ENCODE measurements at regions not wholly inside any gene's neighbourhood (a gene's known extent, or its start where the extent isn't known, plus 50 kb on each side); places are given as distances from the start of the nearest gene placed in this dataset.

GRCh38 chr6:86722131-86722530 is 215.2 kb upstream of the HTR1E start:
- H3K4me1 ChIP-seq: no peaks in the 10 kb centered on the region
- no peak overlapping the region for H3K27ac ChIP-seq
- peaks cover 0 to 14% (median 4%) of the 10 kb centered on the region in 12 donors for H3K9me3 ChIP-seq
- H3K4me3 ChIP-seq: no peak overlapping the region
- intact Hi-C loops (cut with DNase I): no loop called here
- no peak for TF ChIP-seq CTCF (IDR thresholded peaks at IDR 0.05)
- TF ChIP-seq POLR2A (IDR thresholded peaks at IDR 0.05): no peak
- no peak for DNase-seq
- no peak for ATAC-seq
- H3K36me3 ChIP-seq: no peaks in the 10 kb centered on the region
- H3K27me3 ChIP-seq: no peaks in the 10 kb centered on the region

- Histone ChIP-seq H3K9me3 (no peaks in the 10 kb centered on the region), H3K27me3 (no peaks in the 10 kb centered on the region), H3K4me1 (no peaks in the 10 kb centered on the region), H3K4me3 (no peak overlapping the region), H3K36me3 (no peaks in the 10 kb centered on the region), H3K27ac (no peak overlapping the region)
- intact Hi-C loops (cut with DNase I): no loop called here
- 29 to 52% (median 47%) methylated on average over 3 of the region's 3 CpGs for WGBS, 4 donors
- TF ChIP-seq POLR2A (IDR thresholded peaks at IDR 0.05): no peak
- no peak for TF ChIP-seq CTCF (IDR thresholded peaks at IDR 0.05)
- DNase-seq: no peak
- ATAC-seq: no peak
These were observed 221.7 kb upstream of the HTR1E start for GRCh38 chr6:86715676-86716075.

GRCh38 chr6:86712039-86712438 is 225.3 kb upstream of the HTR1E start:
- Histone ChIP-seq H3K27ac (no peak overlapping the region), H3K4me1 (peaks cover 0 to 2% (median 0%) of the 10 kb centered on the region in 12 donors), H3K27me3 (no peaks in the 10 kb centered on the region), H3K4me3 (no peak overlapping the region), H3K9me3 (no peaks in the 10 kb centered on the region), H3K36me3 (no peaks in the 10 kb centered on the region)
- TF ChIP-seq CTCF (IDR thresholded peaks at IDR 0.05) (no peak), POLR2A (IDR thresholded peaks at IDR 0.05) (no peak)
- intact Hi-C loops (cut with DNase I): no loop called here
- ATAC-seq (no peak), DNase-seq (no peak)
- 34 to 49% (median 42%) methylated on average over 2 of the region's 2 CpGs for WGBS, 4 donors

GRCh38 chr6:86707545-86708120 is 229.7 kb upstream of the HTR1E start:
- peak; percentile 34 to 89 (median 50) for ATAC-seq
- Histone ChIP-seq H3K27me3 (no peaks in the 10 kb centered on the region), H3K4me1 (peaks cover 0 to 2% (median 0%) of the 10 kb centered on the region in 12 donors), H3K36me3 (no peaks in the 10 kb centered on the region), H3K9me3 (peaks cover 0 to 4% (median 0%) of the 10 kb centered on the region in 12 donors), H3K4me3 (no peak overlapping the region), H3K27ac (peak overlapping the region in 1 of 12 donors; percentile 19)
- DNase-seq: peak in 3 of 5 donors; percentile 21 to 40 (median 22)
- 25 to 45% (median 42%) methylated on average over 2 of the region's 2 CpGs for WGBS, 4 donors
- TF ChIP-seq CTCF (IDR thresholded peaks at IDR 0.05) (no peak), POLR2A (IDR thresholded peaks at IDR 0.05) (no peak)
- intact Hi-C loops (cut with DNase I): no loop called here
